ENCODE measurements at regions not wholly inside any gene's neighbourhood (a gene's known extent, or its start where the extent isn't known, plus 50 kb on each side); places are given as distances from the start of the nearest gene placed in this dataset.

GRCh38 chr7:136076954-136077353 lies 99.8 kb upstream of the MTPN start:
- TF ChIP-seq CTCF (IDR thresholded peaks at IDR 0.05; ENCODE audit: poor library complexity) = no peak
- TF ChIP-seq EZH2phosphoT487 (IDR thresholded peaks at IDR 0.05; ENCODE audit: low read depth, severe bottlenecking, unreplicated experiment) = no peak
- TF ChIP-seq EZH2 (IDR thresholded peaks at IDR 0.05; ENCODE audit: borderline replicate concordance) = no peak
